Keratinocyte (primary cell): ENCODE measurements at regions not wholly inside any gene's neighbourhood (a gene's known extent, or its start where the extent isn't known, plus 50 kb on each side); places are given as distances from the start of the nearest gene placed in this dataset.

ENCODE experiments used
- DNase-seq: peaks from one replicate; pipeline ENCODE4 v3.0.0-alpha.2; 2011; ENCODE audit warnings: low read depth, missing footprints, low spot score
- FAIRE-seq: peaks from 2 replicates; lab custom pipeline; 2011; peaks lifted over from hg19 to GRCh38; lab: Jason Lieb, UNC
- H2AFZ ChIP-seq: 2 replicates; pipeline ENCODE4 v1.6.0; 2012; ENCODE audit warnings: low read length, control low read depth, inconsistent platforms; ENCODE audit not compliant: control insufficient read depth
- H3K27ac ChIP-seq: 2 replicates; pipeline ENCODE4 v1.5.1; 2011; ENCODE audit warnings: low read length; ENCODE audit not compliant: control insufficient read depth, insufficient read depth
- H3K27me3 ChIP-seq: 3 replicates; pipeline ENCODE4 v1.6.0; 2011; ENCODE audit warnings: low read length; ENCODE audit not compliant: control insufficient read depth, insufficient read depth; ENCODE audit errors: extremely low read depth
- H3K36me3 ChIP-seq, 2 experiments: 2 replicates in 1 of 2; 3 replicates in 1 of 2; pipeline ENCODE4 v1.5.1; 2011; ENCODE audit warnings: low read length in 2 of 2, mild to moderate bottlenecking in 1 of 2; ENCODE audit not compliant: control insufficient read depth in 2 of 2, insufficient read depth in 2 of 2; ENCODE audit errors: extremely low read depth in 1 of 2
- H3K4me1 ChIP-seq: 3 replicates; pipeline ENCODE4 v1.5.1; 2011; ENCODE audit warnings: low read length; ENCODE audit not compliant: control insufficient read depth, insufficient read depth; ENCODE audit errors: extremely low read depth
- H3K4me2 ChIP-seq: 3 replicates; pipeline ENCODE4 v1.6.0; 2011; ENCODE audit warnings: low read depth, low read length; ENCODE audit not compliant: control insufficient read depth, insufficient read depth; ENCODE audit errors: extremely low read depth
- H3K4me3 ChIP-seq, 3 experiments: fragments of 200-600 bp in 1 of 3; sonication (generic) in 1 of 3; 2 replicates in 2 of 3; 3 replicates in 1 of 3; pipeline ENCODE4 v1.5.1; 2011 to 2016; ENCODE audit warnings: low read length in 3 of 3, mild to moderate bottlenecking in 3 of 3, control low read depth in 2 of 3, inconsistent platforms in 1 of 3, low read depth in 1 of 3, mixed read lengths in 1 of 3, mixed run types in 1 of 3, moderate library complexity in 1 of 3; ENCODE audit not compliant: control insufficient read depth in 2 of 3, insufficient read depth in 2 of 3; ENCODE audit errors: extremely low read depth in 1 of 3
- H3K79me2 ChIP-seq: 2 replicates; pipeline ENCODE4 v1.6.0; 2012; ENCODE audit warnings: low read length; ENCODE audit not compliant: control insufficient read depth, insufficient read depth
- H3K9ac ChIP-seq: 3 replicates; pipeline ENCODE4 v1.6.0; 2011; ENCODE audit warnings: low read length; ENCODE audit not compliant: control insufficient read depth, insufficient read depth; ENCODE audit errors: extremely low read depth
- H3K9me1 ChIP-seq: 3 replicates; pipeline ENCODE4 v1.6.0; 2011; ENCODE audit warnings: low read length; ENCODE audit not compliant: control insufficient read depth, insufficient read depth; ENCODE audit errors: extremely low read depth
- H3K9me3 ChIP-seq: 2 replicates; pipeline ENCODE4 v1.5.1; 2012; ENCODE audit warnings: low read depth, low read length; ENCODE audit not compliant: control insufficient read depth
- H4K20me1 ChIP-seq: 3 replicates; pipeline ENCODE4 v1.6.0; 2011; ENCODE audit warnings: low read length; ENCODE audit not compliant: control insufficient read depth, insufficient read depth; ENCODE audit errors: extremely low read depth
- CTCF ChIP-seq, 3 experiments: IDR thresholded peaks in 1 of 3; conservative IDR thresholded peaks in 1 of 3; optimal IDR thresholded peaks in 1 of 3; 2 replicates in 2 of 3; 3 replicates in 1 of 3; pipeline versions ENCODE3 to v1.5.1; 2011; ENCODE audit warnings: low read length in 3 of 3, mild to moderate bottlenecking in 3 of 3, moderate library complexity in 2 of 3, control low read depth in 1 of 3, inconsistent platforms in 1 of 3; ENCODE audit not compliant: insufficient read depth in 2 of 3; ENCODE audit errors: extremely low read depth in 1 of 3
- EZH2 ChIP-seq: IDR thresholded peaks from one replicate; pipeline ENCODE4 v1.6.1; 2012; ENCODE audit warnings: inconsistent platforms, mild to moderate bottlenecking, low read length, moderate library complexity
- dilution Hi-C: fragments of 300-500 bp; cut with MboI; formaldehyde crosslinking; loops from one replicate; pipeline ENCODE4 v1.7.0; 2020; ENCODE audit warnings: low sequenced_read_pairs; ENCODE audit not compliant: extremely low pct_ligation_motif_present

- dilution Hi-C loops, result no loop called here
- no peak overlapping the region for H3K4me3 ChIP-seq
- H3K79me2 ChIP-seq, result no peaks in the 10 kb centered on the region
- no peaks in the 10 kb centered on the region for H3K9me3 ChIP-seq
- no peak for TF ChIP-seq CTCF (optimal IDR thresholded peaks at IDR 0.05 in 1 of 3, IDR thresholded peaks at IDR 0.05 in 1 of 3, conservative IDR thresholded peaks at IDR 0.05 in 1 of 3; ENCODE audit: extremely low read depth in 1 of 3, insufficient read depth in 2 of 3, low read length in 3 of 3)
- H3K9me1 ChIP-seq, result no peaks in the 10 kb centered on the region
- H3K4me1 ChIP-seq, result no peaks in the 10 kb centered on the region
- no peak overlapping the region for H3K9ac ChIP-seq
- H4K20me1 ChIP-seq, result no peaks in the 10 kb centered on the region
- no peak overlapping the region for H3K4me2 ChIP-seq
- no peak overlapping the region for H3K27ac ChIP-seq
- DNase-seq, result no peak
- H2AFZ ChIP-seq, result no peak overlapping the region
- H3K27me3 ChIP-seq, result no peaks in the 10 kb centered on the region
- no peaks in the 10 kb centered on the region for H3K36me3 ChIP-seq
- FAIRE-seq, result no peak
Measured at GRCh38 chr3:117856354-117856753, 1146.8 kb downstream of the TUSC7 start.

- Histone ChIP-seq H3K27me3 (no peaks in the 10 kb centered on the region), H4K20me1 (no peaks in the 10 kb centered on the region), H3K79me2 (no peaks in the 10 kb centered on the region), H3K4me3 (no peak overlapping the region), H3K4me2 (no peak overlapping the region), H3K9ac (no peak overlapping the region), H3K27ac (no peak overlapping the region), H3K9me3 (no peaks in the 10 kb centered on the region), H3K9me1 (no peaks in the 10 kb centered on the region), H2AFZ (no peak overlapping the region), H3K36me3 (no peaks in the 10 kb centered on the region), H3K4me1 (no peaks in the 10 kb centered on the region)
- FAIRE-seq (no peak), DNase-seq (no peak)
- TF ChIP-seq EZH2 (no peak), CTCF (optimal IDR thresholded peaks at IDR 0.05 in 1 of 3, IDR thresholded peaks at IDR 0.05 in 1 of 3, conservative IDR thresholded peaks at IDR 0.05 in 1 of 3; ENCODE audit: extremely low read depth in 1 of 3, insufficient read depth in 2 of 3, low read length in 3 of 3) (no peak)
- dilution Hi-C loops, result no loop called here
Measured at GRCh38 chr3:117863146-117863545, 1153.6 kb downstream of the TUSC7 start.
